ENCODE measurements at regions not wholly inside any gene's neighbourhood (a gene's known extent, or its start where the extent isn't known, plus 50 kb on each side); places are given as distances from the start of the nearest gene placed in this dataset.

GRCh38 chr6:145295746-145296145, 439.6 kb downstream of the EPM2A start:
- Histone ChIP-seq H3K4me3 (ENCODE audit: low read depth, low read length, poor library complexity, severe bottlenecking) (no peak overlapping the region), H3K9me3 (ENCODE audit: low read length) (no peaks in the 10 kb centered on the region), H3K79me2 (ENCODE audit: insufficient read depth, low read length) (no peaks in the 10 kb centered on the region), H2AFZ (ENCODE audit: low read length) (no peak overlapping the region), H3K4me2 (ENCODE audit: low read length) (no peak overlapping the region), H3K4me1 (ENCODE audit: insufficient read depth, low read length, severe bottlenecking) (no peaks in the 10 kb centered on the region), H3K36me3 (ENCODE audit: insufficient read depth, low read length) (no peaks in the 10 kb centered on the region), H3K9me2 (ENCODE audit: low read depth, low read length) (no peaks in the 10 kb centered on the region), H3K27ac (ENCODE audit: low read depth, low read length, poor library complexity, severe bottlenecking) (no peak overlapping the region), H4K20me1 (ENCODE audit: insufficient read depth, low read length) (no peaks in the 10 kb centered on the region), H3F3A (ENCODE audit: insufficient read depth, low read length) (no peaks in the 10 kb centered on the region), H3K27me3 (ENCODE audit: insufficient read depth, low read length) (no peaks in the 10 kb centered on the region), H3K9ac (ENCODE audit: low read length) (no peak overlapping the region)
- no peak for TF ChIP-seq EZH2 (IDR thresholded peaks at IDR 0.05; ENCODE audit: borderline replicate concordance, low read length)
- TF ChIP-seq CTCF (IDR thresholded peaks at IDR 0.05; ENCODE audit: low read length): no peak

GRCh38 chr6:145305670-145306069, 429.6 kb downstream of the EPM2A start:
- Histone ChIP-seq H3K4me3 (ENCODE audit: low read depth, low read length, poor library complexity, severe bottlenecking) (no peak overlapping the region), H2AFZ (ENCODE audit: low read length) (no peak overlapping the region), H3K4me1 (ENCODE audit: insufficient read depth, low read length, severe bottlenecking) (no peaks in the 10 kb centered on the region), H3K27me3 (ENCODE audit: insufficient read depth, low read length) (no peaks in the 10 kb centered on the region), H3K9me2 (ENCODE audit: low read depth, low read length) (no peaks in the 10 kb centered on the region), H3K36me3 (ENCODE audit: insufficient read depth, low read length) (no peaks in the 10 kb centered on the region), H3K9me3 (ENCODE audit: low read length) (no peaks in the 10 kb centered on the region), H3K9ac (ENCODE audit: low read length) (no peak overlapping the region), H4K20me1 (ENCODE audit: insufficient read depth, low read length) (no peaks in the 10 kb centered on the region), H3F3A (ENCODE audit: insufficient read depth, low read length) (no peaks in the 10 kb centered on the region), H3K4me2 (ENCODE audit: low read length) (no peak overlapping the region), H3K79me2 (ENCODE audit: insufficient read depth, low read length) (no peaks in the 10 kb centered on the region), H3K27ac (ENCODE audit: low read depth, low read length, poor library complexity, severe bottlenecking) (no peak overlapping the region)
- TF ChIP-seq CTCF (IDR thresholded peaks at IDR 0.05; ENCODE audit: low read length): no peak
- TF ChIP-seq EZH2 (IDR thresholded peaks at IDR 0.05; ENCODE audit: borderline replicate concordance, low read length): no peak

- Histone ChIP-seq H3K4me2 (ENCODE audit: low read length) (no peak overlapping the region), H3K9ac (ENCODE audit: low read length) (no peak overlapping the region), H3K79me2 (ENCODE audit: insufficient read depth, low read length) (no peaks in the 10 kb centered on the region), H2AFZ (ENCODE audit: low read length) (no peak overlapping the region), H3K27ac (ENCODE audit: low read depth, low read length, poor library complexity, severe bottlenecking) (no peak overlapping the region), H3K9me3 (ENCODE audit: low read length) (no peaks in the 10 kb centered on the region), H3K9me2 (ENCODE audit: low read depth, low read length) (no peaks in the 10 kb centered on the region), H3K4me3 (ENCODE audit: low read depth, low read length, poor library complexity, severe bottlenecking) (no peak overlapping the region), H4K20me1 (ENCODE audit: insufficient read depth, low read length) (no peaks in the 10 kb centered on the region), H3K27me3 (ENCODE audit: insufficient read depth, low read length) (no peaks in the 10 kb centered on the region), H3K4me1 (ENCODE audit: insufficient read depth, low read length, severe bottlenecking) (no peaks in the 10 kb centered on the region), H3F3A (ENCODE audit: insufficient read depth, low read length) (no peaks in the 10 kb centered on the region), H3K36me3 (ENCODE audit: insufficient read depth, low read length) (no peaks in the 10 kb centered on the region)
- no peak for TF ChIP-seq CTCF (IDR thresholded peaks at IDR 0.05; ENCODE audit: low read length)
- no peak for TF ChIP-seq EZH2 (IDR thresholded peaks at IDR 0.05; ENCODE audit: borderline replicate concordance, low read length)
These were observed 428.8 kb downstream of the EPM2A start for GRCh38 chr6:145306489-145306888.

Measured in OCI-LY1 (cell line).